IMR-90 (cell line): ENCODE measurements at regions not wholly inside any gene's neighbourhood (a gene's known extent, or its start where the extent isn't known, plus 50 kb on each side); places are given as distances from the start of the nearest gene placed in this dataset.

Experiments used
- BHLHE40 ChIP-seq: fragments of 150-350 bp; IDR thresholded peaks from 2 replicates; pipeline ENCODE4 v1.6.1; 2016; ENCODE audit warnings: mild to moderate bottlenecking, low read depth, low read length
- CHD1 ChIP-seq: IDR thresholded peaks from 2 replicates; pipeline ENCODE4 v1.6.1; 2012; ENCODE audit warnings: low read depth, low read length, improper control_type of control experiment
- CTCF ChIP-seq: conservative IDR thresholded peaks from 2 replicates; pipeline ENCODE4 v1.5.1; 2012; ENCODE audit warnings: mild to moderate bottlenecking, low read depth, low read length, improper control_type of control experiment
- ELK1 ChIP-seq: fragments of 150-350 bp; IDR thresholded peaks from 2 replicates; pipeline ENCODE4 v1.6.1; 2016; ENCODE audit warnings: low read depth, mild to moderate bottlenecking, low read length, moderate library complexity, borderline replicate concordance
- MAZ ChIP-seq: IDR thresholded peaks from 2 replicates; pipeline ENCODE4 v1.6.1; 2012; ENCODE audit warnings: low read depth, mild to moderate bottlenecking, low read length, improper control_type of control experiment, moderate library complexity, borderline replicate concordance
- POLR2A ChIP-seq: IDR thresholded peaks from 2 replicates; pipeline ENCODE4 v1.6.1; 2012; ENCODE audit warnings: mild to moderate bottlenecking, low read depth, low read length
- RAD21 ChIP-seq: IDR thresholded peaks from 2 replicates; pipeline ENCODE4 v1.6.1; 2012; ENCODE audit warnings: low read length, improper control_type of control experiment
- RCOR1 ChIP-seq: IDR thresholded peaks from 2 replicates; pipeline ENCODE4 v1.6.1; 2012; ENCODE audit warnings: mild to moderate bottlenecking, low read length, improper control_type of control experiment; ENCODE audit not compliant: insufficient replicate concordance
- RFX5 ChIP-seq: IDR thresholded peaks from 2 replicates; pipeline ENCODE4 v1.8.0; 2012; ENCODE audit warnings: low read depth, mild to moderate bottlenecking, low read length, moderate library complexity
- SMC3 ChIP-seq: fragments of 150-350 bp; IDR thresholded peaks from 2 replicates; pipeline ENCODE4 v1.6.1; 2016; ENCODE audit warnings: low read depth, mild to moderate bottlenecking, antibody characterized with exemption, low read length, moderate library complexity
- USF2 ChIP-seq: fragments of 150-350 bp; IDR thresholded peaks from 2 replicates; pipeline ENCODE4 v1.6.1; 2017; ENCODE audit warnings: mild to moderate bottlenecking, antibody characterized with exemption, low read length, low read depth

GRCh38 chr20:19110881-19111460 lies 101.5 kb upstream of the SLC24A3 start:
- TF ChIP-seq CTCF (no peak), USF2 (no peak), POLR2A (no peak), SMC3 (no peak), CHD1 (no peak), ELK1 (no peak), RFX5 (no peak), RAD21 (no peak), RCOR1 (no peak), MAZ (no peak), BHLHE40 (no peak)
